ENCODE measurements at regions not wholly inside any gene's neighbourhood (a gene's known extent, or its start where the extent isn't known, plus 50 kb on each side); places are given as distances from the start of the nearest gene placed in this dataset.

DNA sequence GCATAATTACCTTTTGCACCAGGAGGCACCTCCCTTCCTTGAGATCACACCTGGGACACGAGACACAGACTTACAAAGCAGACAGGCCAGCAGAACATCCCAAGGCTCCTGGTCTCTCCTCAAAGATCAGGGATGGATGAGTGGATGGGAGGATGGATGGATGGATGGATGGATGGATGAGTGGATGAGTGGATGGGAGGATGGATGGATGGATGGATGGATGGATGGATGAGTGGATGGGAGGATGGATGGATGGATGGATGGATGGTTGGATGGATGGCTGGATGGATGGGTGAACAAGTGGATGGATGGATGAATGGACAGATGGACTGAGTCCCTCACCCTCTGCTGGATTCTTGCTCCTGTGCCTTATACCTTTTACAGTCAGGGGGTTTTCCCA is 364.0 kb downstream of the BCOR start:
- no peak overlapping the region for H3K9ac ChIP-seq (ENCODE audit: insufficient read depth in 1 of 2, low read depth in 2 of 2, low read length in 2 of 2)
- no peak overlapping the region for H3K4me3 ChIP-seq
- DNase-seq (ENCODE audit: extremely low read depth in 1 of 4, low spot score in 3 of 4) (no peak), FAIRE-seq (no peak), ATAC-seq (no peak)
- H3K27me3 ChIP-seq (ENCODE audit: control insufficient read depth in 2 of 2, insufficient read depth in 2 of 2, low read length in 2 of 2): no peaks in the 10 kb centered on the region
- no peaks in the 10 kb centered on the region for H4K20me1 ChIP-seq (replicated peaks; ENCODE audit: control insufficient read depth, insufficient read depth, low read length)
- no TSS peak for BruUV-seq (replicated peaks)
- peaks cover 8 to 9% of the 10 kb centered on the region in 2 experiments; a peak in 4 of 5 replicates for H3K4me1 ChIP-seq (replicated peaks in 1 of 2; ENCODE audit: control insufficient read depth in 2 of 2, insufficient read depth in 2 of 2, low read length in 2 of 2)
- ChIA-PET CTCF (ENCODE audit: low intra/inter-chr PET ratio) (no interaction called here), POLR2A (no interaction called here)
- in situ Hi-C loops (cut with MboI) (no loop called here), intact Hi-C loops (cut with micrococcal nuclease) (loop anchor here (10.0 kb wide), 3 partner anchors 79 to 371 kb away; no protein-coding TSS in a partner anchor)
- 0% methylated on average over 1 of the region's 1 CpG for WGBS (ENCODE audit: insufficient coverage, low coverage, missing lambda C conversion rate)
- no peaks in the 10 kb centered on the region for H3K36me3 ChIP-seq (ENCODE audit: control insufficient read depth, insufficient read depth, low read length)
- H3K9me1 ChIP-seq (ENCODE audit: control insufficient read depth, insufficient read depth, low read length): no peaks in the 10 kb centered on the region
- TF ChIP-seq, protein P1, sequence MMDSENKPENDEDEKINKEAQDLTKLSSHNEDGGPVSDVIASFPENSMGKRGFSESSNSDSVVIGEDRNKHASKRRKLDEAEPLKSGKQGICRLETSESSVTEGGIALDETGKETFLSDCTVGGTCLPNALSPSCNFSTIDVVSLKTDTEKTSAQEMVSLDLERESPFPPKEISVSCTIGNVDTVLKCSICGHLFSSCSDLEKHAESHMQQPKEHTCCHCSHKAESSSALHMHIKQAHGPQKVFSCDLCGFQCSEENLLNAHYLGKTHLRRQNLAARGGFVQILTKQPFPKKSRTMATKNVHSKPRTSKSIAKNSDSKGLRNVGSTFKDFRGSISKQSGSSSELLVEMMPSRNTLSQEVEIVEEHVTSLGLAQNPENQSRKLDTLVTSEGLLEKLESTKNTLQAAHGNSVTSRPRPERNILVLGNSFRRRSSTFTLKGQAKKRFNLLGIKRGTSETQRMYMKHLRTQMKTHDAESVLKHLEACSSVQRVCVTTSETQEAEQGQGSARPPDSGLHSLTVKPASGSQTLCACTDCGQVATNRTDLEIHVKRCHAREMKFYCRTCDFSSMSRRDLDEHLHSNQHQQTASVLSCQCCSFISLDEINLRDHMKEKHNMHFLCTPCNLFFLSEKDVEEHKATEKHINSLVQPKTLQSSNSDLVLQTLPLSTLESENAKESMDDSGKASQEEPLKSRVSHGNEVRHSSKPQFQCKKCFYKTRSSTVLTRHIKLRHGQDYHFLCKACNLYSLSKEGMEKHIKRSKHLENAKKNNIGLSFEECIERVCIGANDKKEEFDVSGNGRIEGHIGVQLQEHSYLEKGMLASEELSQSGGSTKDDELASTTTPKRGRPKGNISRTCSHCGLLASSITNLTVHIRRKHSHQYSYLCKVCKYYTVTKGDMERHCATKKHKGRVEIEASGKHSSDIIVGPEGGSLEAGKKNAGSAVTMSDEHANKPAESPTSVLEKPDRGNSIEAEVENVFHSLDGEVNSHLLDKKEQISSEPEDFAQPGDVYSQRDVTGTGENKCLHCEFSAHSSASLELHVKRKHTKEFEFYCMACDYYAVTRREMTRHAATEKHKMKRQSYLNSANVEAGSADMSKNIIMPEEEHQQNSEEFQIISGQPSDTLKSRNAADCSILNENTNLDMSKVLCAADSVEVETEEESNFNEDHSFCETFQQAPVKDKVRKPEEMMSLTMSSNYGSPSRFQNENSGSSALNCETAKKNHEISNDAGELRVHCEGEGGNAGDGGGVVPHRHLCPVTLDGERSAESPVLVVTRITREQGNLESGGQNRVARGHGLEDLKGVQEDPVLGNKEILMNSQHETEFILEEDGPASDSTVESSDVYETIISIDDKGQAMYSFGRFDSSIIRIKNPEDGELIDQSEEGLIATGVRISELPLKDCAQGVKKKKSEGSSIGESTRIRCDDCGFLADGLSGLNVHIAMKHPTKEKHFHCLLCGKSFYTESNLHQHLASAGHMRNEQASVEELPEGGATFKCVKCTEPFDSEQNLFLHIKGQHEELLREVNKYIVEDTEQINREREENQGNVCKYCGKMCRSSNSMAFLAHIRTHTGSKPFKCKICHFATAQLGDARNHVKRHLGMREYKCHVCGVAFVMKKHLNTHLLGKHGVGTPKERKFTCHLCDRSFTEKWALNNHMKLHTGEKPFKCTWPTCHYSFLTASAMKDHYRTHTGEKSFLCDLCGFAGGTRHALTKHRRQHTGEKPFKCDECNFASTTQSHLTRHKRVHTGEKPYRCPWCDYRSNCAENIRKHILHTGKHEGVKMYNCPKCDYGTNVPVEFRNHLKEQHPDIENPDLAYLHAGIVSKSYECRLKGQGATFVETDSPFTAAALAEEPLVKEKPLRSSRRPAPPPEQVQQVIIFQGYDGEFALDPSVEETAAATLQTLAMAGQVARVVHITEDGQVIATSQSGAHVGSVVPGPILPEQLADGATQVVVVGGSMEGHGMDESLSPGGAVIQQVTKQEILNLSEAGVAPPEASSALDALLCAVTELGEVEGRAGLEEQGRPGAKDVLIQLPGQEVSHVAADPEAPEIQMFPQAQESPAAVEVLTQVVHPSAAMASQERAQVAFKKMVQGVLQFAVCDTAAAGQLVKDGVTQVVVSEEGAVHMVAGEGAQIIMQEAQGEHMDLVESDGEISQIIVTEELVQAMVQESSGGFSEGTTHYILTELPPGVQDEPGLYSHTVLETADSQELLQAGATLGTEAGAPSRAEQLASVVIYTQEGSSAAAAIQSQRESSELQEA (IDR thresholded peaks at IDR 0.05; ENCODE audit: low read depth): no peak
- no peak for TF ChIP-seq TAF1 (IDR thresholded peaks at IDR 0.05; ENCODE audit: control insufficient read depth, extremely low read depth, insufficient read depth, low read length, severe bottlenecking)
- TF ChIP-seq CEBPG (CRISPR knock-in tag; IDR thresholded peaks at IDR 0.05): no peak
- no peak for TF ChIP-seq CEBPG (tag; conservative IDR thresholded peaks at IDR 0.05 in 1 of 2, IDR thresholded peaks at IDR 0.05 in 1 of 2)
- H3K9me3 ChIP-seq (replicated peaks; ENCODE audit: control insufficient read depth, insufficient read depth, low read depth, low read length): no peaks in the 10 kb centered on the region
- no peak overlapping the region for H3K4me2 ChIP-seq (ENCODE audit: insufficient read depth, low read length)
- H3K79me2 ChIP-seq (ENCODE audit: control insufficient read depth, insufficient read depth, low read length): no peaks in the 10 kb centered on the region
- H2AFZ ChIP-seq (ENCODE audit: low read depth, low read length): no peak overlapping the region
- no peak overlapping the region for H3K27ac ChIP-seq (ENCODE audit: extremely low read depth, low read depth, low read length)
